OCI-LY3 (cell line): ENCODE measurements at regions not wholly inside any gene's neighbourhood (a gene's known extent, or its start where the extent isn't known, plus 50 kb on each side); places are given as distances from the start of the nearest gene placed in this dataset.

ENCODE experiments used
- EZH2phosphoT487 ChIP-seq: fragments of 200-600 bp; shearing (Covaris generic); IDR thresholded peaks from 2 replicates; pipeline ENCODE4 v1.6.1; 2018; ENCODE audit warnings: antibody characterized with exemption, mixed run types, low read depth
- TF ChIP-seq, protein P1 (sequence below): fragments of 200-600, 300-600 bp; sonication (generic); IDR thresholded peaks from 2 replicates; pipeline ENCODE4 v1.5.1; 2014; ENCODE audit warnings: antibody characterized with exemption, low read length, low read depth

DNA sequence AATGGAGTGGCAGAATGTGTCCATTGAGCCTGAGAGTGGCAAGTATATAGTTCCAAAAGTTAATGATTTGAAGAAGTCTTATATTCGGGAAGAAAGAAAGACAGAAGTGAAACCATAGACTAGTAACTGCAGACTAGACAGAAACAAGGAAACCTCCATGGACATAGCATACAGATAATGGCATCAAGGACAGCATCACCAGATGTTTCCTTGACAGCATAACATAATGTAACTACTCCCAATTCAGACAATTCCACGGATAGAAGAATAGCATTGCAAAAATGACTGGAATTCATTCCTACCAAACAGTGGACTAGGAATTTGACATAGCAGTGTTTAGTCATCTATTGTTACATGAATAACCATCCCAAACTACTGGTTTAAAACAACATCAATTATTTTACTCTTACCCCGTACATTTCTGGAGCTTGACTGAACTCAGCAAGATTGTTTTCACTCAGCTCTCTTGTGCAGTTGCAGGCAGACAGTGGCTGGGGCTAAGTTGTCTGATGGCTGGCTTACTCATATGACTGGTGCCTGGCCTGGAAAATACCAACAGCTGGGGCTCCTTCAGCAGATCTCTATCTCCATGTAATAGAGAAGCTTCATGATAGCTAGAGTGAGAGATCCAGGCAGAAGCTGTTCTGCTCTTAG lies 109.7 kb upstream of the GADL1 start:
- TF ChIP-seq, protein P1, sequence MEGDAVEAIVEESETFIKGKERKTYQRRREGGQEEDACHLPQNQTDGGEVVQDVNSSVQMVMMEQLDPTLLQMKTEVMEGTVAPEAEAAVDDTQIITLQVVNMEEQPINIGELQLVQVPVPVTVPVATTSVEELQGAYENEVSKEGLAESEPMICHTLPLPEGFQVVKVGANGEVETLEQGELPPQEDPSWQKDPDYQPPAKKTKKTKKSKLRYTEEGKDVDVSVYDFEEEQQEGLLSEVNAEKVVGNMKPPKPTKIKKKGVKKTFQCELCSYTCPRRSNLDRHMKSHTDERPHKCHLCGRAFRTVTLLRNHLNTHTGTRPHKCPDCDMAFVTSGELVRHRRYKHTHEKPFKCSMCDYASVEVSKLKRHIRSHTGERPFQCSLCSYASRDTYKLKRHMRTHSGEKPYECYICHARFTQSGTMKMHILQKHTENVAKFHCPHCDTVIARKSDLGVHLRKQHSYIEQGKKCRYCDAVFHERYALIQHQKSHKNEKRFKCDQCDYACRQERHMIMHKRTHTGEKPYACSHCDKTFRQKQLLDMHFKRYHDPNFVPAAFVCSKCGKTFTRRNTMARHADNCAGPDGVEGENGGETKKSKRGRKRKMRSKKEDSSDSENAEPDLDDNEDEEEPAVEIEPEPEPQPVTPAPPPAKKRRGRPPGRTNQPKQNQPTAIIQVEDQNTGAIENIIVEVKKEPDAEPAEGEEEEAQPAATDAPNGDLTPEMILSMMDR: no peak
- TF ChIP-seq EZH2phosphoT487: no peak
